ENCODE measurements at regions not wholly inside any gene's neighbourhood (a gene's known extent, or its start where the extent isn't known, plus 50 kb on each side); places are given as distances from the start of the nearest gene placed in this dataset.

DNA sequence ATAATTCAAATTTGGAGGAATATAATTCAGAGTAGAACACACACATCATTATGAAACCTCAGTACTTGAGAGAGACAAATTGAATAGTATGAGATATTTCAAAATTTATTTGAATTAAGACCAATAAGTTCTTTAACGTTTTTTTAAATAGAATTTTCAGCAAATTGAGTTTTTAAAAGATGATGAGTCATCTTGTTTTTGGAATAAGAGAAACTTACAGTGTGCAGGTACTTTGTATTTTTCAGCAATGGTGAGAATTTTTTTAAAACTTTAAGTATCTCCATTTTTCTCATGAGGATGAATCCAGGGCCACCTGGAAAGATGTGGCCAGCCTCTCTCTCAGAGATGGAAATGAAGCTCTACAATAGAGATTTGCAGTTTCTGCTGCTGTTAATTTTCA, 1015.0 kb upstream of the TENM4 start:
- DNase-seq = no peak

DNA sequence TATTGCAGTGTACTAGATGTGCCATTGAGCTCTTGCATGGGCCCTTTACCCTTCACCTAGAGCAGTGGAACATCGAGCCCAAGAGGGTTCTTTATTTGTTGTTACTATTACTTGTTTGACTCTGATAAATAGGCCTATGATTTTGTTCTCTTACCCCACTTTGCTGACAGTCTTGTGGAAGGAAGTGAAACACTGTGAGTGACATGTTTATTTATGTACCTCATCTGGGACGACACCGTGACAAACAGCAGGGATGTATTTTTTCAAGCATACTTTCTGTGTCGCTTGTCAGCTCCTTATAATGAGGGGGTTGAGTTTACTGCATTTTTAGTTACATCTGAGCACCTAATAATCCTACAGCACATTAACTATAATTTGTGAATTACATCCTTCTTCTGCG, 1010.3 kb upstream of the TENM4 start:
- no peak for DNase-seq

DNA sequence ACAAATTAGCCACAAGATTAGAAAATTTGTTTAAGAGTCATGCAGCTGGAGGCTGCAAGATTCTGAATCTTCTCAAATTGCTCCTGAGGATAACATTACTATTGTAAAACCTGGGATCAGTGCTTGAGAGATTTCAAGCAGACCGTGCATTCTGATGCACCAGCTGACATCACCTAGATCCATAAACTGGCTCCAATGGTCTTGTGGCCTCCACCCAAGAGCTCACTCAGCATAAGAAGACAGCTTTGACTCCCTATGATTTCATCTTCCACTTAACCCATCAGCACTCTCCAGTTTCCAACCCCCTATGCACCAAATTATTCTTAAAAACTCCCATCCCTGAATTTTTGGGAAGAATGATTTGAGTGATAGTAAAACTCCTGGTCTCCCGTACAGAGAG, 1007.9 kb upstream of the TENM4 start:
- no peak for DNase-seq

DNA sequence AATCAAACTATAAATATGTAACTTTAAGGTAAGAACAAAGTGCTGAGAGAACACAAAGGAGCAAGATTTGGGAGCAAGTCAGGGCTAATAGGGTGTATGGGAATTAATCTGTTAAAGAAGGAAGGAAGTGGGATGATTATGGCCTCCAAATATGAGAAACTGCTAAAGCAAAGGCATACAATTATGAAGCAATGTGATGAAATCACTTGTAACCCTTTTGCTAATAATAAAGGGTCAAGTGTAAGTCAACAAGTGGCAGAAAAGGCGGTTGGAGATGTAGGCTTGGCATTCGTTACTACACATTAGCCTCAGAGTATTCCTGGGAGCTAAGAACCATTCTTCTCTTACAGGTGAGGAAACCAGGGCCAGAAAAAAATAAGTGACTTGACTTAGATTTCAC, 1002.3 kb upstream of the TENM4 start:
- DNase-seq = no peak

DNA sequence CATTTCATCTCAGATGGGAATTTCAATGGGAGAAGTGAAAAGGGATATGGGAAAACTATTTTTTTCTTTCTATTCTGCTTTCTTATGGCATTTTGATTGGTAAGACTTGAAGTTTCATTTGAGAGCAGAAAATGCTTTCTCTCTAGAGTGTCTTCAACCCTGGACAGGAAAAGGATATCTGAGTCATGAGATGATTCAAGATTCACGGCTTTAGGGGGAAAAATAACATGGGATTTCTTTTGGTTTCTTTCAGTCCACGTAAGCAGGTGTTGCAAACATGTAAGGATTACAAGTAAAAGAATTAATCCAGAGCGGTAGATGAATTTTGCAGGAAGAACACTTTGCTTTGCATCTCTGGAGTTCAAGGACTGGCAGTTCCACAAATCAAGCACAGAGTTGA, 1001.0 kb upstream of the TENM4 start:
- DNase-seq = no peak

- no peak for DNase-seq
Observed at GRCh38 chr11:80440835-80441234, 1000.0 kb upstream of the TENM4 start.

DNA sequence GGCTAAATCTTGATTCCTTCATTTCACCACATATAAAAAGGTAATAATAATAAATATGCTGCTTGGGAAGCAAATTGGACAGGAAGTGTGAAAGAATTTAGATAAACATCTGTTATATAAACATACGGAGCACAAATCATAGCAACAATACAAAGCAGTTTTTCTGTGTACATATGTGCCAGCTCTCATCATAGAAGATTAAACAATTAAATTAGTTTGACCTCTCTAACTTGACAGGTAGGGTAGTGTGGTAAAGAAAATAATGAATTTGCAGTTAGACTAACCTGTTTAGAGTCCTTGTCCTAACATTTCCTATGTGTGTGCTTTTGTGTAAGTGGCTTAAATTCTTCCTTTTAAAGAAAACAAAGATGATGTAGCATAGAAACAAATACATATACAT, 995.7 kb upstream of the TENM4 start:
- no peak for DNase-seq

DNA sequence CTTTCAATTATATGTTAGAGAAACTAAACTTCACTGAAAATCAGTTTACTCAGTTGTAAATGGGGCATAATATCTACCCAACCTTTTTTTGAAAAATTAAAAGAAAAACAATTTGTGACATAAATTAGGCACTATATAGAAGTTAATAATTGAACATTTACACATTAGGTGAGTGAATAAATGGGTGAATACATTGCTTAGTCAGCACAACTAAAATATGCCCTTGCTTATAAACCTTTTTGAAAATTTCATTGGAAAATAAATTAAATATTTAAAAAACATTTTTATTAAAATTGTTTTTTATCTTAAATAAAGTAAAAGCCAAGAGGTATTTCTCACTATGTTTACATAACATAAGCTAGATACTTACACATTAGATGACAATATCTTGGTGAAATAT, 994.5 kb upstream of the TENM4 start:
- no peak for DNase-seq

DNA sequence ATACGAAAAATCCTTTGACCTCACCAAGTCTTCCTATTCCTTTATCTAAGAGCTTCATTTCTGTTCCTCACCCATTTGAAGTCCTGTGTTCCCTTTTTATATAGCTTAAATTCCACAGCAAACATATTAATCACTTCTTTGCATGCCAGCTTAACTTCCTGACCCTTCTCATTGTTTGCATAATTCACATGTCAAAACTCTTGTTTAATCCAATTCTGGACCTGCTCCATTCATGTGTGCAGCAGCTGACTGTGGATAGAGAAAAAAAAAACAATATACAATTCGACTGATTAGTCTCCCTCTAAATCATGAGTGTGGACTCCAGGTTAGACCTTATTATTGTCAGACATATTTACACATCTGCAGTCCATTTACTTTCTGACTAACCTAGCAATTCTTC, 991.2 kb upstream of the TENM4 start:
- DNase-seq = no peak

- no peak for DNase-seq
Observed at GRCh38 chr11:80424012-80424695, 983.3 kb upstream of the TENM4 start.

DNA sequence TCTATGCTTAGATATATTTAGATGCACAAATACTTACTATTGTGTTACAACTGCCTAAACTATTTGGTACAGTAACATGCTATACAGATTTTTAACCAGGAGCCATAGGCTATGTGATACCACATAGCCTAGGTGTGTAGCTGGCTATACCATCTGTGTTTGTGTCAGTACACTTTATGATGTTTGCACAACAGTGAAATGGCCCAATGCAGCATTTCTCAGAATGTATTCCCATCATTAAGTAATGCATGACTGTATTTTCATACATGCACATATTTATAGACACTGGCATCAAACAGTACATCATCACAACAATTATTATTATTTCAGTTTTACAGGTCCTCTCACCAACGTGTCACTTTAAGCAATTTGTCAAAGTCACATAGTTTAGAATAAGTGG, 979.5 kb upstream of the TENM4 start:
- DNase-seq = no peak

DNA sequence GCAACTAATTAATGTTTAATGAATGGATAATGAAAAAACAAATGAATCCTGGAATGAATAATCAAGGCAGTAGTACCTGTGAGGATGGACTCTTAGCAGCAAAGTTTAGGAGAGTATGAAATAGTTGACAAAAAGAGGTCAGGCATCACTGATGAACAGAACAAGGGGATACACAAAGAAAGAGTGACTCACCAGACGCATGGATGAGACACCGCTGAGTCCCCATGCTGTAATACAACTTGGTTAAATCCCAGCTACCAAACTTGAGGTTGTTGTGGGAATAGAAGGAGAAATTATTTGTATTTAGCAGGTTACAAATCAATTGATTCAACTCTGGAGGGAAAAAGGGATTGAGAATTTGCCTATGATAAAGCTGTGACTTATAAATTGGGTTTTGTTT, 976.9 kb upstream of the TENM4 start:
- no peak for DNase-seq

DNA sequence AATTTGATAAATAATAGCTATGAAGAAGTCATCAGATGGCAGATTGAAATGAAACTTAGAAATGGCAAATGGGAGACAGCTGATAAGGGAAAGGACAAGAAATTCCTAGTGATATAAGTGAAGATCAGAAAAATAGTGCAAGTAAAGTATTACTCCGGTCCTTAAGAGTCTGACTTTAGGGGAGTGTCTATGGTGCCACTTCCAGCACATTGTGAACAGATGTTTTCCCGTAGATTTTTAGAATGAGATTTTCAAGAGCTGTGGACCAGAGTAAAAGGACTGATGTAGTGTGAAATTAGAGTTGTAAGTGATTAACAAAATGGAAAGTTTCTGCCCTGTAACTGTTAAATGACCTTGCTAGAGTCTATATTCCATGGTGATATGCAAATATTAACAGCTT, 974.8 kb upstream of the TENM4 start:
- DNase-seq = no peak

GRCh38 chr11:80414181-80415165, 973.6 kb upstream of the TENM4 start:
- no peak for DNase-seq

DNA sequence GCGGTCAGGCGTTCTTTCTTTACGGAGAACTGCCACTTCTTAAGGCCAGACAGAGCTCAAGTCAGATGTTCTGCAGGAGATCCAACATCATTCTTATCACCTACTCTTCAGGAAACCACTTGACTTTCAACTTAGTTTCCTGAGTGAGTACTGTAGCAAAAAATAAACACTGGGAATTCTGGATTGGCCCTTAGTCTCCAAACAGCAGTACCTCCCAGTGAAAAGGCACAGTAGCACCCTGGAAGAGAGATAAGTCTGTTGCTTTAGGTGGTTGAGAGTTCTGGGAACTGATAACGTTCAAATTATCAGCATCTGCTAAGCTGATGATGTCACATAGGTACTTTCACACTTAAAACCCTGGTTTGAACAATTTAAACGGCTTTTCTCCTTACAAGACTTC, 971.8 kb upstream of the TENM4 start:
- DNase-seq = no peak

DNA sequence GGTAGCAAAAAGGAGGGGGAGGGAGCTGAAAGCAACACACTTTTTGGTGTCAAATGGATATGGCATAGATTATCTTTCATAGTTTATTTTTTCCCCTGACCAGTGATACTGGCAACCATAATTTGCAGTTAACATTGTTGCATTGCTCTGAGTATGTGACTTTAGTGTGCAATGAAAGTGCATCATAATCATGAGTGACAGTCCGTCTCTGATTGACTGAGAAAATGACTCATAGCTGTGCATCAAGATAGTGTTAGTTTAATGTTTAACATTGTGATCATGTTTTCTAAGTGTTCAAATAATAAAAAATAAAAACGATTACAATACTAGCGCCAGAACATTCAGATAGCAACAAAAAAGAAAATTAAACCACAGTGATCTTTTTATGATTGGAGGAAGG, 952.4 kb upstream of the TENM4 start:
- no peak for DNase-seq

DNA sequence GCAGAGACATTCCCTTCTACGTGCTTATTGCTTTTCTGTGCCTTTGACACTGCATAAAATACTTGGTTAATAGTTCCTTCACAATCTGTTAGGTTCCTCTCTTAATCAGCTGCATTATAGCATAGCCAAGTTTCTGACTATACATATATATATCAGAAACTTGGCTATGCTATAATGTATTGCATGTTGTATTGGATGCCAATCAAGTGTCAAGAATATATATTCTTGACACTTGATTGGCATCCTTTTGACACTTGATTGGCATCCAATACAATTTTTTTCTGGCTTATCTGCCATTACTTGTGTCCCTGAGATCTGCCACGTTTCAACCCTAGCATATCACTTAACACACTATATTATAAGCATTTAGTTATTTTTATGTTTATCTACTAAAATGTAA, 949.7 kb upstream of the TENM4 start:
- DNase-seq = no peak

GRCh38 chr11:80388536-80388935, 947.7 kb upstream of the TENM4 start:
- no peak for DNase-seq

DNA sequence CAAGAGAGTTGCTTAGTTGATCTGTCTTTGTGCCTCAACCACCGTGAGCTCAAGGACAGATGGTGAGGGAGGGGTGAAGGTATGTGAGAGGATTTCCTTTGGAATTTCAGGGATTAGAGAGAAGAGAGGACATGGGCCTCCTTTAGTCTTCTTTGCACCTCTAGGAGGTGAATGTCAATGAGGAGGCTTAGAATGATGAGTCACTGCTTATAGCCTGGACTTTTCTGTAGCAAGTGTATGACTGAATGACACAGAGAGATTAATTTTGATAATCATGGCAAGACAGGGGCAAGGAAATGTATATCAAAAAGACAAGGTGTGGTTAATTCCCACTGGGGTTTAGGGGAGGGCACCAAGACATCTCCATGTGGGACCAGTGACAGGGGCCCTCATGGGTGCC, 947.3 kb upstream of the TENM4 start:
- DNase-seq = no peak

DNA sequence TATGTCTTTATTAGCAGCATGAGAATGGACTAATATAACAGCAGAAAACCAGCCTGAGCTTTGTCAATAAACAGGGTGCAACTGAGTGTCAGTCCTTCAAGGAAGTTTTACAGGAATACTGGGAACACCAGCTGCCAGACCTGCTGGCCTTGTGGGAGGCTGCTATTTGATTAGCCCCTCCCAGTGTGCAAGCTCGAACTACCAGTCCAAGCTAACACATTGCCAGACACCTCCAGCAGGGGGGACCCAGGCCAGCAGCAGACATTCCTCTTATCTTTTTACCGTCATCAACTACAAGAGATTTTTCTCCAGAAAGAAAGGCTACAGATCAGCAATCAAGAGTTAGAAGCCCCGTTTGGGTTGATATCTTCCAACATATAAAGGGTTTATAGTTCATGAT, 942.8 kb upstream of the TENM4 start:
- DNase-seq = no peak

- DNase-seq = no peak
Observed at GRCh38 chr11:80379620-80380278, 938.9 kb upstream of the TENM4 start.

DNA sequence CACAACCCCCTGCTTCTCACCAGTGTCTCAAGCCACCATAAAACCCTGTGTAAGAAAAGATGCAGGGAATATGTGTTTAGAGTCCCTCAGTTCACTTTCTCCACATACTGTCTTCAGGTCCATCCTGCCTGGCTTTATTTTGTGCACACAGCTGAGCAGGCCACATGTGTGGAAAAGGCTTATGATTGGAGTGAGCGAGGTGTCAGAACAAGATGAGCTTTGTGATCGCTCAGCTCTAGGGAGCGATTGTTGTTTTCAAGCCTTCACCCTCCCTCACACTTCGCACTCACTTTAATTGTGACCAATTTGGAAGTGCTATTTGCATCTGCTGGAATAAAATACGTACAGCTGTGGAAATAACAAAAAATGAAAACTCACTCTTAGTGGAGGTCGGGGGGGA, 931.1 kb upstream of the TENM4 start:
- DNase-seq = no peak

DNA sequence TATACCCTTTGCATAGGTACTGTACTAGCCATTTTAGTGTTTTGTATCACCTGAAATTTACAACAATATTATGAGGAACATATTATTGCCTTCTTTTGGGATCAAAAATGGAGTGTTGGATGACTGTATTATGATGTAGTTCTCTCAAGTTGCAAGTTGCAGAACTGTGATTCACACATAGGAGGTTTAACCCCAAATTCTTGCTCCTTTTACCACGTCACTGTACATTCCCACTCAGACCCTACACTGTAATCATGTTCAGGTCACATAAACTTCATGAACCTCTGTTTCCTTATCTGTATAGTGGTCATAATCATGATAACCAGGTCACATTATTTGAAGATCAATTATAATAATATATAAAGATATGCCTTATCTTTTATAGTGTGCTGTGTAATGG, 925.1 kb upstream of the TENM4 start:
- DNase-seq = no peak

Measured in NCI-H510A treated with DMSO at 0.1 percent for 48 hours (cell line).